ENCODE measurements at regions not wholly inside any gene's neighbourhood (a gene's known extent, or its start where the extent isn't known, plus 50 kb on each side); places are given as distances from the start of the nearest gene placed in this dataset.
"Not testable (repeated sequence)": the region's sequence is repeated elsewhere in the genome, so short reads cannot be mapped to it uniquely, and the experiment has no call there.

- no peak for FAIRE-seq
- DNase-seq (ENCODE audit: insufficient read length, low spot score), result no peak
Measured at GRCh38 chr13:99686157-99686572, 184.9 kb downstream of the TM9SF2 start.

DNA sequence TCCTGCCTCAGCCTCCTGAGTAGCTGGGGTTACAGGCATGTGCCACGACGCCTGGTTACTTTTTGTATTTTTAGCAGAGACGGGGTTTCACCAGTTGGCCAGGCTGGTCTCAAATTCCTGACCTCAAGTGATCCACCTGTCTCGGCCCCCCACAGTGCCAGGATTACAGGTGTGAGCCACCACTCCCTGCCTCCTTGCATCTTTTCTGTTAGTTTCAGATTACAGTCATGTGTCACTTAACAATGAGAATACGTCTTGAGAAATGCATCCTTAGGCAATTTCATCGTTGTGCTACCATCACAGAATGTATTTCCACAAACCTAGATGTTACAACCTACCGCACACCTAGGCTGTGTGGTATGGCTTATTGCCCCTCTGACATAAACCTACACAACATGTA, 180.4 kb downstream of the TM9SF2 start:
- FAIRE-seq (no peak), DNase-seq (ENCODE audit: insufficient read length, low spot score) (no peak)

- DNase-seq (ENCODE audit: insufficient read length, low spot score) (no peak), FAIRE-seq (no peak)
Measured at GRCh38 chr13:99677116-99677951, 176.1 kb downstream of the TM9SF2 start.

DNA sequence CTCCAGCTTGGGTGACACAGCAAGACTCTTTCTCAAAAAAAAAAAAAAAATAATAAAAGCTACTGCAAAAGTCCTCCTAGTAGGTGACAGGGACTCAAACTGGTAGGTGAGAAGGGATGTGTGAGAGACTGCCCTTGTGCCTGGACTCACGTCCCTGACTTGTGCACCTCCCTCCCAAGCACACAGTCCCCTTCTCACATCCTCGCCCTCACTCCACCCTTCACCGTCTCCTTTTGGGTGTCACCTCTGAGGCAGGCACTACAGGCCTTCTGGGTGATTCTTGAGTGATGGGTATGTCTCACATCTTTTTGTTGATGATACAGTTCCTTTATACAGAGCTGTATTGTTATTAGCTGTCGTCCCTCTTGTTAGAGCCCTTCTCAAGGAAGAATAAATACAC, 170.5 kb downstream of the TM9SF2 start:
- DNase-seq (ENCODE audit: insufficient read length, low spot score) (no peak), FAIRE-seq (no peak)

DNA sequence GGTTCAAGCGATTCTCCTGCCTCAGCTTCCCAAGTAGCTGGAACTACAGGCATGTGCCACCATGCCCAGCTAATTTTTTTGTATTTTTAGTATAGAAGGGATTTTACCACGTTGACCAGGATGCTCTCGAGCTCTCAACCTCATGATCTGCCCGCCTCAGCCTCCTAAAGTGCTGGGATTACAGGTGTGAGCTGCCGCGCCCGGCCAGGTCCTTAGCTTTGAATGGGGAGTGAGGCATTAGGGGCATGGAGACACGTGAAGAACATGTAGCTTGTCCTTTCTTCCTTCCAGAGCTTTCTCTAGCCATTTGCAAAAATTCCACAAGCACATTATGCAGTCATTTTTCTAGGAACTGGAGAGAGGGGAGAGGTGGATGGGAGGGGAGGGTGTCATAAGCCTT, 167.8 kb downstream of the TM9SF2 start:
- FAIRE-seq; DNase-seq (ENCODE audit: insufficient read length, low spot score): not testable (repeated sequence)

DNA sequence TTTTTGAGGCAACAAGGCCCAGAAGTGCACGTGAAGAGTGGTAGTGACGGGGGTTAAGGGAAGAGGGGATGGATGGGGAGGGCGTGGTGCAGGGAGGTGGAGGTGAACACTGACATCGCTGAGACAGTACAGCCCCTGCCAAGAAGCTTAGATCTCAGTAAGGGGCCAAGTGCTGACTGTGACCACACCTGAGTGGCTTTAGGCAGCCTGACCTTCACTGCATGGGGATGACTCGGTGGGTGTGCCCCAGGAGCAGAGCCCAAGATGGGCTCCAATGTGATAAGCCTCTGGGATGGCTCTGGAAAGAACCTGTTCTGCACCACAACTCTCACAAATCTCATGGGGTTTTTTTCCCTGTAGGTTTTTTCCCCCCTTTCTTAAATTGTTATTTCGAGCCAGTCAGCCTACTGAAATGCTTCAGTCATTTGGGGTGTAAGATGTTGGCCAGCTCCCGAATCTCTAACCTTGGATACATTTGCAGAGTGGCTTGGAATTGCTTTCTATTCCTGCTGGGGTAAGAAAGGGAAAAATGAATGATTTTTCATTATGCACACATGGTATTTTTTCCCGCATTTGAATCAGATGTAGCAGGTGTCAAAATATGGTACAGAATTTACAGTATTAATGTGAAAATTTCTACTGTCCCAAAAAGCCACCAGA, 165.0 kb downstream of the TM9SF2 start:
- FAIRE-seq, result no peak
- no peak for DNase-seq (ENCODE audit: insufficient read length, low spot score)

DNA sequence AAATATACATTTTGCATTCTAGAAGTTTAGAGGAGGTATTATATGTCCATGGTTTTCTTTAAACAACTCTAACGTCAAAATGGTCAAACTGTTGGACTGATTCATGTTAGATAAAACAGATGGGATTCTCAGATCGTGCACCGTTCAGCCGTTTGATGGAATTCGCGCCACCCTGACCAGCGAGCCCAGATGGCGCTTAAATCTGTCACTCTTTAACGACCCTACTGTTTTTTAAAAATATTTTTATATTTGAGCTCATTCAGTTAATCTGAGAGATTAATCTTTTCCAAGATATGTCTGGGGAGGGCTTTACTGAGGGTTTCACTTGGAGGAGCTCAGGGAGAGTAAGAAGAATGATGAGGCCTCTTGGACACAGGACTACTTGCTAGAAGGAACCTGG, 164.4 kb downstream of the TM9SF2 start:
- FAIRE-seq (no peak), DNase-seq (ENCODE audit: insufficient read length, low spot score) (no peak)

GRCh38 chr13:99663908-99664307, 162.6 kb downstream of the TM9SF2 start:
- DNase-seq (ENCODE audit: insufficient read length, low spot score) (no peak), FAIRE-seq (no peak)

- FAIRE-seq (no peak), DNase-seq (ENCODE audit: insufficient read length, low spot score) (no peak)
Measured at GRCh38 chr13:99663185-99663825, 162.0 kb downstream of the TM9SF2 start.

DNA sequence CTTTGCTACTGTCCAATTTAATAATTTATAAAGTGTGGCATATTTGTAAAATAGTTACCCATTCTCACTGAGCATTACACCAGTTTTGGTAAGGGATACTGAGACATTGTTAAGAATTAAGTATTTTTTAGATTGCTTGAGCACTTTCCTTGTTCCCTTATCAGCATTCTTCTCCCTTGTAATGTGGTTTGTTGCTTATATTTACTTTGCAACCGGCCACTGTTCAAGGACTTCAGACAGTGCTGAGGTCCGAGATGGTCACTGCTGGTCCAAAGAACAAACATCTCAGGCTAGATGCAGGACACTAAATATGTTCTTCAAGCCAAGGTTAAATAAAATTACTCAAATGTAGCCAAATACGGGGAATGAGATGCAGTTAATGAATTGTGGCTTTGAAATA, 161.4 kb downstream of the TM9SF2 start:
- no peak for FAIRE-seq
- no peak for DNase-seq (ENCODE audit: insufficient read length, low spot score)

- DNase-seq (ENCODE audit: insufficient read length, low spot score) (no peak), FAIRE-seq (no peak)
Measured at GRCh38 chr13:99661791-99662190, 160.5 kb downstream of the TM9SF2 start.

- no peak for DNase-seq (ENCODE audit: insufficient read length, low spot score)
- FAIRE-seq, result no peak
Measured at GRCh38 chr13:99659866-99660554, 158.7 kb downstream of the TM9SF2 start.

- FAIRE-seq (no peak), DNase-seq (ENCODE audit: insufficient read length, low spot score) (no peak)
Measured at GRCh38 chr13:99659226-99659625, 158.0 kb downstream of the TM9SF2 start.

GRCh38 chr13:99658261-99658991, 157.2 kb downstream of the TM9SF2 start:
- FAIRE-seq (peak; percentile 47), DNase-seq (ENCODE audit: insufficient read length, low spot score) (no peak)

DNA sequence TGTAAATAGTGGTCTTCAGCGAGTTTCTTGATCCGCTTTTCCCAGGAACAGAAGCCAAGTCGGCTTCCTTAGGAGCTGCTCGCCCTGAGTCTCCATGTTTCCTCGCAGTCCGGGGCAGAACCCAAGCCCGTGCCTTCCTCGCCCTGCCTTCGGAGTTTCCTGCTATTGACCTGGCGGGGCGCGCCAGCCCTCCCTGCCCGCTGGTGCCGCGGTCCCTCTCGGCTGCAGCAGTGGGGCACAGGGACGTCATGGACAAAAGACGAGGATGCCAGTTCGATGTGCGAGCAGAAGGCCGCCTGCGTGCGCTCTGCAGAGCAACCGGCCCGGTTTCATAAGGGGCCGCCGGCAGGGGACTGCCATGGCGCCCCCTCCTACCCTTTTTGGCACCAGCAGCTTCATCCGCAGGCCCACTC, 156.6 kb downstream of the TM9SF2 start:
- no peak for DNase-seq (ENCODE audit: insufficient read length, low spot score)
- FAIRE-seq, result peak; percentile 18

DNA sequence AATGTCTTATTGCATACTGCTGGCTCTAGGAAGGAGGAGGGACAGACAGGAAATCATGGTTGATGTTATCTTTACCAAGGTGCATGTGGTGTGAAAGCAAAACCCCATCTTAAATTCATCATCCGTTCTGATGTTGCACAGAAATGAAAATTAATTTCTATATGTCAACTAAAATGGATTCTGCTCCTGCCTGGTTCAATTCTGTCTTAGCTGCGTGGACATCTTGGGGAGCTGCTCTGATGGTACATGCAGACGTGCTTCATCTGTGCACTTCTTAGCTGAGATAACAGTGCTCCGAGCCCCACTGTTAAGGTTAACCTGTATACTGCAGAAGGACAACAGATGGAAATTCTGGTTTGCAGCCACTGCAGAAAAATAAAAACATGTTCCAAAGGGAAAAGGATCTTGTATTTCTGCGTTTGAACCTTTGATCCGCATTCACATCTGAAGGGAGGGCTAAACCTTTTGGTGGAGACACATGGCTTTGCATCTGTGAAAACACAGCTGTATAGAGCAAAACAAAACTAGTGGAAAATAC, 155.6 kb downstream of the TM9SF2 start:
- FAIRE-seq (no peak), DNase-seq (ENCODE audit: insufficient read length, low spot score) (no peak)

DNA sequence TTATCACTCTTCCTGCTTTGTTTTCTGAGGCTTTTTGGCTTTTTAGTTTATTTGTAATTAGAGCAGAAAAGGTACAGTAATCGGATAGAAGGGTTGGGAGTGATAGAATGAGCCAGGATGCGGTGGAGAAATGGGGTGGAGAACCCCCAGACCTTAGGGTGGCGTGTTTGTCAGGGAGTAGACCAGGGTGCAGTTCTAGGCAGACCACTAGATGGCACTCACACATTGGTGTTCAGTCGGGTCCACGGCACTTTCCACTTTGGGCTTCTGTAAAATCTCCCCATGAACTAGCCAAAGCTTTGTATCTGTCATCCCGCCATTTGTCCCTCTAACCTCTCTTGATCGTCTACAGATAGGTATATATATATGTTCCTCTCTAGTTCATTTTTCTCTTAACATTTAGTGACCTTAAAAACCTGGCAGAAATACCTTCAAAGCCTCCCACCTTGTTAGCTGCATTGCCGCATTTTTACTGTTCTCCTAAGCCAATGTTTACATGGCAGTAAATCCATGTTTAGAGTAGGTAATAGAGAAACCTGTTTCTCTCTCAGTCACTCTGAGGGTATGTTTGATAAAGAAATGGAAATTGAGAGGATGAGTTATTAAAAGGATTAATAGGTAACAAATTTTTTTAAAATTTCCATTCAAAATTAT, 154.9 kb downstream of the TM9SF2 start:
- FAIRE-seq (peak; percentile 90), DNase-seq (ENCODE audit: insufficient read length, low spot score) (peak; percentile 60)

GRCh38 chr13:99655351-99656091, 154.2 kb downstream of the TM9SF2 start:
- no peak for DNase-seq (ENCODE audit: insufficient read length, low spot score)
- peak; percentile 37 for FAIRE-seq

DNA sequence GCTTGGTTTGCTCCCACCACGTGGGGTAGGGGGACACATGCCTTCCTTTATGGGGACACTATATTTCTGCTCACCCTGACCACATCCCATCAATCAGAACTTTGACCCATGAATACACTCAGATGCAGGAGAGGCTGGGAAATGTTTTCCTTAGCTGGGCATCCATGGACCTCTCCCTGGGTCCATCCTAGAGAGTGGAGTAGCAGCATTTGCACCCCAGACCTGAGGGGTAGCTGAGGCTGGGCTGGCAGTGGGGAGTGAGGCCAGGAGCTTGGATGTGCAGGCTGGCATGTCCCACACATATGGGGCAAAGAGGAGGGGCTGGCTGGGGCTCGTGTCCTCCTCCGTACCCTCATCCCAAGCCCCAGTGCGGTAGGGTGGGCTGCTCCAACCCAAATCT, 152.8 kb downstream of the TM9SF2 start:
- no peak for DNase-seq (ENCODE audit: insufficient read length, low spot score)
- FAIRE-seq, result no peak

Data from GM19239 (cell line).